HepG2 (cell line): ENCODE measurements at regions not wholly inside any gene's neighbourhood (a gene's known extent, or its start where the extent isn't known, plus 50 kb on each side); places are given as distances from the start of the nearest gene placed in this dataset.

Experiments
- CHD4 ChIP-seq: fragments of 200-600 bp; sonication (generic); IDR thresholded peaks from 2 replicates; pipeline ENCODE4 v1.7.0; 2017; ENCODE audit warnings: mild to moderate bottlenecking, low read length, borderline replicate concordance
- FOSL2 ChIP-seq: sonication (generic); formaldehyde crosslinking; IDR thresholded peaks from 2 replicates; pipeline ENCODE4 v1.4.0; 2020; ENCODE audit warnings: missing genetic modification reagents
- HIVEP1 ChIP-seq: sonication (generic); formaldehyde crosslinking; IDR thresholded peaks from 2 replicates; pipeline ENCODE4 v1.4.0; 2020; ENCODE audit warnings: mild to moderate bottlenecking, missing genetic modification reagents
- HNRNPL ChIP-seq: fragments of 200-400 bp; formaldehyde crosslinking; IDR thresholded peaks from 2 replicates; pipeline ENCODE4 v1.6.1; 2017; ENCODE audit warnings: mild to moderate bottlenecking, low read depth, low read length
- MTA3 ChIP-seq: sonication (generic); formaldehyde crosslinking; IDR thresholded peaks from 2 replicates; pipeline ENCODE4 v1.4.0; 2020; ENCODE audit warnings: missing genetic modification reagents
- NFYB ChIP-seq: sonication (generic); formaldehyde crosslinking; IDR thresholded peaks from 2 replicates; pipeline ENCODE4 v1.4.0; 2020; ENCODE audit warnings: missing genetic modification reagents
- RAD51 ChIP-seq: fragments of 450-650 bp; IDR thresholded peaks from 2 replicates; pipeline ENCODE4 v1.6.1; 2016; ENCODE audit warnings: borderline replicate concordance
- SOX13 ChIP-seq, 3 experiments: fragments of 450-650 bp in 1 of 3; sonication (generic) in 1 of 3; formaldehyde crosslinking in 1 of 3; IDR thresholded peaks in 2 of 3; conservative IDR thresholded peaks in 1 of 3; 2 replicates each; pipeline versions ENCODE4 v1.5.0 to v1.6.1; 2016 to 2020; ENCODE audit warnings: antibody characterized with exemption in 1 of 3, mild to moderate bottlenecking in 1 of 3, missing compliant biosample characterization in 1 of 3, missing genetic modification reagents in 1 of 3, moderate library complexity in 1 of 3
- SP2 ChIP-seq: sonication (generic); formaldehyde crosslinking; IDR thresholded peaks from 2 replicates; pipeline ENCODE4 v1.5.1; 2020; ENCODE audit warnings: mild to moderate bottlenecking, missing genetic modification reagents
- YEATS2 ChIP-seq: sonication (generic); formaldehyde crosslinking; IDR thresholded peaks from 2 replicates; pipeline ENCODE4 v1.4.0; 2020; ENCODE audit warnings: missing genetic modification reagents, borderline replicate concordance
- ZEB1 ChIP-seq: IDR thresholded peaks from 2 replicates; pipeline ENCODE4 v1.6.1; 2012; ENCODE audit warnings: mild to moderate bottlenecking, low read depth, inconsistent platforms; ENCODE audit not compliant: insufficient replicate concordance
- ZNF274 ChIP-seq: sonication (generic); formaldehyde crosslinking; IDR thresholded peaks from 2 replicates; pipeline ENCODE4 v1.5.1; 2020; ENCODE audit warnings: mild to moderate bottlenecking, missing genetic modification reagents
- ZNF331 ChIP-seq: sonication (generic); formaldehyde crosslinking; IDR thresholded peaks from 2 replicates; pipeline ENCODE4 v1.4.0; 2020; ENCODE audit warnings: missing genetic modification reagents
- ZNF589 ChIP-seq: sonication (generic); formaldehyde crosslinking; conservative IDR thresholded peaks from 2 replicates; pipeline ENCODE4 v1.8.0; 2022; ENCODE audit warnings: mild to moderate bottlenecking, moderate library complexity, missing genetic modification reagents
- ZNF598 ChIP-seq: sonication (generic); formaldehyde crosslinking; IDR thresholded peaks from 2 replicates; pipeline ENCODE4 v1.5.1; 2020; ENCODE audit warnings: mild to moderate bottlenecking, missing genetic modification reagents, borderline replicate concordance
- TF ChIP-seq, protein P1 (sequence below): sonication (generic); formaldehyde crosslinking; IDR thresholded peaks from 2 replicates; pipeline ENCODE4 v1.4.0; 2020; ENCODE audit warnings: missing genetic modification reagents
- TF ChIP-seq, protein P2 (sequence below): sonication (generic); formaldehyde crosslinking; IDR thresholded peaks from one replicate; pipeline ENCODE4 v1.5.1; 2020; ENCODE audit warnings: mild to moderate bottlenecking, missing genetic modification reagents; ENCODE audit errors: not compliant biosample characterization
- TF ChIP-seq, protein P3 (sequence below): sonication (generic); formaldehyde crosslinking; IDR thresholded peaks from 2 replicates; pipeline ENCODE4 v1.4.0; 2020; ENCODE audit warnings: missing genetic modification reagents

DNA sequence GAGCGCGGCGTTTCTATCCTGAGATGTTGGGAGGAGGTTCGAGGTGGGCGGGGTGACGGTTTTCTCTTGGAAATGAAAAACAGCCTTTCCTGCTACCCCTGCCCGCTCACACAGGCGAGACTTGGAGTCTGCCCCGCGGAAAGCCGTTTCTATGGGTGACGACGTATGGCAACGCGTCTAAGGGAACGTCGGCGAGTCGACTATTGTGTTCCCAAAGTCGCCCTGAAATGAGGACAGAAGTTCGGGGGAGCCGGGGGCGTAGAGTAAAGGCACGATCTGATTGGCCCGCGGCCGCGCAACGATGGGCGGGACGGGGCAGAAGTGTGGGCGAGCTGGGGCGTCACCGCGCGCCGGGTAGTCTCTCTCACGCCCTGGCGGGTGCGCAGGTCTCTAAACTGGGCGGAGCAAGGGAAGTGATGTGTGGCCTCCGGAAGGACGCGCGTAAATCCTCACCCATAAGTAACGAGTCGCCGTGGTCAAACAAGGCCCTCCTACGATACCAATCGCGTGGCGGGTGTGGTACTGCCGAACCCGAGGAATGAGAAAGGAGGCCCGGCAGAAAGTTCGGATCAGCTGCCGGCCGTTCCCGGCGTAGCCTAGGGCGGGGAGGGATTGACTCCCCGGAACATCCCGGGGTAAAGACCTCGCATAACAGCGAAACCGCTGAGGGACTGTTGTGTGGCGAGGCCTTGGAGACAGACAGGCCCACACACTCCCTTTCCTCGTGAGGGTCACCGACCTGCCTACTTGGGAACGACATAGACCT, 89.6 kb downstream of the FAM161A start (continued):
- TF ChIP-seq ZNF274 (CRISPR knock-in tag) (0 out of 2 replicates have a peak, but pooled peaks have one; percentile 68), MTA3 (CRISPR knock-in tag) (no peak), CHD4 (no peak; the same call in 1 of the 2 replicates), ZNF598 (CRISPR knock-in tag) (peak; percentile 93; the same call in 1 of the 2 replicates), NFYB (CRISPR knock-in tag) (peak; percentile 77), FOSL2 (CRISPR knock-in tag) (no peak), ZNF331 (CRISPR knock-in tag) (peak; percentile 36; the same call in 1 of the 2 replicates), SOX13 (IDR thresholded peaks at IDR 0.05) (no peak), SOX13 (CRISPR knock-in tag; conservative IDR thresholded peaks at IDR 0.05 in 1 of 2, IDR thresholded peaks at IDR 0.05 in 1 of 2) (peak in 1 of 2 experiments; percentile 36; a peak in 1 of 4 replicates), YEATS2 (CRISPR knock-in tag) (peak; percentile 41; the same call in 1 of the 2 replicates), SP2 (CRISPR knock-in tag) (peak; percentile 55), ZNF589 (CRISPR knock-in tag) (0 out of 2 replicates have a peak, but pooled peaks have one; percentile 30), RAD51 (no peak), ZEB1 (no peak), HNRNPL (0 out of 2 replicates have a peak, but pooled peaks have one; percentile 29), HIVEP1 (CRISPR knock-in tag) (peak; percentile 73)
- TF ChIP-seq, protein P1, sequence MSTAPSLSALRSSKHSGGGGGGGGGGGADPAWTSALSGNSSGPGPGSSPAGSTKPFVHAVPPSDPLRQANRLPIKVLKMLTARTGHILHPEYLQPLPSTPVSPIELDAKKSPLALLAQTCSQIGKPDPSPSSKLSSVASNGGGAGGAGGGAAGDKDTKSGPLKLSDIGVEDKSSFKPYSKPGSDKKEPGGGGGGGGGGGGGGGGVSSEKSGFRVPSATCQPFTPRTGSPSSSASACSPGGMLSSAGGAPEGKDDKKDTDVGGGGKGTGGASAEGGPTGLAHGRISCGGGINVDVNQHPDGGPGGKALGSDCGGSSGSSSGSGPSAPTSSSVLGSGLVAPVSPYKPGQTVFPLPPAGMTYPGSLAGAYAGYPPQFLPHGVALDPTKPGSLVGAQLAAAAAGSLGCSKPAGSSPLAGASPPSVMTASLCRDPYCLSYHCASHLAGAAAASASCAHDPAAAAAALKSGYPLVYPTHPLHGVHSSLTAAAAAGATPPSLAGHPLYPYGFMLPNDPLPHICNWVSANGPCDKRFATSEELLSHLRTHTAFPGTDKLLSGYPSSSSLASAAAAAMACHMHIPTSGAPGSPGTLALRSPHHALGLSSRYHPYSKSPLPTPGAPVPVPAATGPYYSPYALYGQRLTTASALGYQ (CRISPR knock-in tag): no peak
- TF ChIP-seq, protein P2, sequence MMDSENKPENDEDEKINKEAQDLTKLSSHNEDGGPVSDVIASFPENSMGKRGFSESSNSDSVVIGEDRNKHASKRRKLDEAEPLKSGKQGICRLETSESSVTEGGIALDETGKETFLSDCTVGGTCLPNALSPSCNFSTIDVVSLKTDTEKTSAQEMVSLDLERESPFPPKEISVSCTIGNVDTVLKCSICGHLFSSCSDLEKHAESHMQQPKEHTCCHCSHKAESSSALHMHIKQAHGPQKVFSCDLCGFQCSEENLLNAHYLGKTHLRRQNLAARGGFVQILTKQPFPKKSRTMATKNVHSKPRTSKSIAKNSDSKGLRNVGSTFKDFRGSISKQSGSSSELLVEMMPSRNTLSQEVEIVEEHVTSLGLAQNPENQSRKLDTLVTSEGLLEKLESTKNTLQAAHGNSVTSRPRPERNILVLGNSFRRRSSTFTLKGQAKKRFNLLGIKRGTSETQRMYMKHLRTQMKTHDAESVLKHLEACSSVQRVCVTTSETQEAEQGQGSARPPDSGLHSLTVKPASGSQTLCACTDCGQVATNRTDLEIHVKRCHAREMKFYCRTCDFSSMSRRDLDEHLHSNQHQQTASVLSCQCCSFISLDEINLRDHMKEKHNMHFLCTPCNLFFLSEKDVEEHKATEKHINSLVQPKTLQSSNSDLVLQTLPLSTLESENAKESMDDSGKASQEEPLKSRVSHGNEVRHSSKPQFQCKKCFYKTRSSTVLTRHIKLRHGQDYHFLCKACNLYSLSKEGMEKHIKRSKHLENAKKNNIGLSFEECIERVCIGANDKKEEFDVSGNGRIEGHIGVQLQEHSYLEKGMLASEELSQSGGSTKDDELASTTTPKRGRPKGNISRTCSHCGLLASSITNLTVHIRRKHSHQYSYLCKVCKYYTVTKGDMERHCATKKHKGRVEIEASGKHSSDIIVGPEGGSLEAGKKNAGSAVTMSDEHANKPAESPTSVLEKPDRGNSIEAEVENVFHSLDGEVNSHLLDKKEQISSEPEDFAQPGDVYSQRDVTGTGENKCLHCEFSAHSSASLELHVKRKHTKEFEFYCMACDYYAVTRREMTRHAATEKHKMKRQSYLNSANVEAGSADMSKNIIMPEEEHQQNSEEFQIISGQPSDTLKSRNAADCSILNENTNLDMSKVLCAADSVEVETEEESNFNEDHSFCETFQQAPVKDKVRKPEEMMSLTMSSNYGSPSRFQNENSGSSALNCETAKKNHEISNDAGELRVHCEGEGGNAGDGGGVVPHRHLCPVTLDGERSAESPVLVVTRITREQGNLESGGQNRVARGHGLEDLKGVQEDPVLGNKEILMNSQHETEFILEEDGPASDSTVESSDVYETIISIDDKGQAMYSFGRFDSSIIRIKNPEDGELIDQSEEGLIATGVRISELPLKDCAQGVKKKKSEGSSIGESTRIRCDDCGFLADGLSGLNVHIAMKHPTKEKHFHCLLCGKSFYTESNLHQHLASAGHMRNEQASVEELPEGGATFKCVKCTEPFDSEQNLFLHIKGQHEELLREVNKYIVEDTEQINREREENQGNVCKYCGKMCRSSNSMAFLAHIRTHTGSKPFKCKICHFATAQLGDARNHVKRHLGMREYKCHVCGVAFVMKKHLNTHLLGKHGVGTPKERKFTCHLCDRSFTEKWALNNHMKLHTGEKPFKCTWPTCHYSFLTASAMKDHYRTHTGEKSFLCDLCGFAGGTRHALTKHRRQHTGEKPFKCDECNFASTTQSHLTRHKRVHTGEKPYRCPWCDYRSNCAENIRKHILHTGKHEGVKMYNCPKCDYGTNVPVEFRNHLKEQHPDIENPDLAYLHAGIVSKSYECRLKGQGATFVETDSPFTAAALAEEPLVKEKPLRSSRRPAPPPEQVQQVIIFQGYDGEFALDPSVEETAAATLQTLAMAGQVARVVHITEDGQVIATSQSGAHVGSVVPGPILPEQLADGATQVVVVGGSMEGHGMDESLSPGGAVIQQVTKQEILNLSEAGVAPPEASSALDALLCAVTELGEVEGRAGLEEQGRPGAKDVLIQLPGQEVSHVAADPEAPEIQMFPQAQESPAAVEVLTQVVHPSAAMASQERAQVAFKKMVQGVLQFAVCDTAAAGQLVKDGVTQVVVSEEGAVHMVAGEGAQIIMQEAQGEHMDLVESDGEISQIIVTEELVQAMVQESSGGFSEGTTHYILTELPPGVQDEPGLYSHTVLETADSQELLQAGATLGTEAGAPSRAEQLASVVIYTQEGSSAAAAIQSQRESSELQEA (CRISPR knock-in tag): peak; percentile 67
- TF ChIP-seq, protein P3, sequence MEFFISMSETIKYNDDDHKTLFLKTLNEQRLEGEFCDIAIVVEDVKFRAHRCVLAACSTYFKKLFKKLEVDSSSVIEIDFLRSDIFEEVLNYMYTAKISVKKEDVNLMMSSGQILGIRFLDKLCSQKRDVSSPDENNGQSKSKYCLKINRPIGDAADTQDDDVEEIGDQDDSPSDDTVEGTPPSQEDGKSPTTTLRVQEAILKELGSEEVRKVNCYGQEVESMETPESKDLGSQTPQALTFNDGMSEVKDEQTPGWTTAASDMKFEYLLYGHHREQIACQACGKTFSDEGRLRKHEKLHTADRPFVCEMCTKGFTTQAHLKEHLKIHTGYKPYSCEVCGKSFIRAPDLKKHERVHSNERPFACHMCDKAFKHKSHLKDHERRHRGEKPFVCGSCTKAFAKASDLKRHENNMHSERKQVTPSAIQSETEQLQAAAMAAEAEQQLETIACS: peak; percentile 31; the same call in 1 of the 2 replicates
